Body of pancreas (tissue), 4 donors: ENCODE measurements at regions not wholly inside any gene's neighbourhood (a gene's known extent, or its start where the extent isn't known, plus 50 kb on each side); places are given as distances from the start of the nearest gene placed in this dataset.

Experiments used
- ATAC-seq: fragments of 150-250 bp; one replicate; pipeline ENCODE4 v1.9.1; 2016
- DNase-seq, 4 donors: peaks; one replicate each; pipeline ENCODE4 v3.0.0-alpha.2; 2019
- H3K27ac ChIP-seq, 4 donors: fragments of 200-600 bp; sonication (generic); 1 replicate in 3 of 4; 2 replicates in 1 of 4; pipeline versions ENCODE4 v1.5.1 to v1.6.1; 2016 to 2019; ENCODE audit warnings: mild to moderate bottlenecking in 1 of 4, mixed read lengths in 1 of 4, moderate library complexity in 1 of 4
- H3K27me3 ChIP-seq, 2 donors: fragments of 200-600 bp; sonication (generic); one replicate each; pipeline ENCODE4 v1.6.0; 2016; ENCODE audit warnings: mild to moderate bottlenecking in 1 of 2
- H3K36me3 ChIP-seq, 2 donors: fragments of 200-600 bp; sonication (generic); replicated peaks in 1 of 2; 2 replicates each; pipeline ENCODE4 v1.5.1; 2016; ENCODE audit warnings: low read depth in 2 of 2; ENCODE audit not compliant: insufficient read depth in 1 of 2
- H3K4me1 ChIP-seq: fragments of 200-600 bp; sonication (generic); one replicate; pipeline ENCODE4 v1.6.0; 2016
- H3K4me3 ChIP-seq, 2 donors: fragments of 200-600 bp; sonication (generic); 1 replicate in 1 of 2; 2 replicates in 1 of 2; pipeline ENCODE4 v1.5.1; 2016 to 2019
- H3K9me3 ChIP-seq, 3 donors: fragments of 200-600 bp; sonication (generic); 1 replicate in 2 of 3; 2 replicates in 1 of 3; pipeline ENCODE4 v1.5.1; 2016
- CTCF ChIP-seq, 7 experiments: fragments of 450-650 bp in 4 of 7; fragments of 200-600 bp in 3 of 7; sonication (generic) in 3 of 7; IDR thresholded peaks; one replicate each; pipeline ENCODE4 v1.5.1; 2016 to 2019; ENCODE audit warnings: antibody characterized with exemption in 7 of 7
- POLR2A ChIP-seq, 3 donors: fragments of 450-650 bp; IDR thresholded peaks; one replicate each; pipeline ENCODE4 v1.6.1; 2016; ENCODE audit warnings: antibody characterized with exemption in 3 of 3, mild to moderate bottlenecking in 2 of 3
- WGBS, 2 donors: methylation state at CpG; one replicate each; pipeline ENCODE4 v1.1.5; 2017; 5-methylcytosine and 5-hydroxymethylcytosine counted together
- intact Hi-C: fragments of 100-400 bp; cut with DNase I; formaldehyde crosslinking; loops from one replicate; pipeline ENCODE4 v1.15.1; 2023

- Histone ChIP-seq H3K27me3 (no peaks in the 10 kb centered on the region), H3K4me3 (no peak overlapping the region), H3K36me3 (no peaks in the 10 kb centered on the region), H3K9me3 (no peaks in the 10 kb centered on the region), H3K27ac (no peak overlapping the region), H3K4me1 (no peaks in the 10 kb centered on the region)
- WGBS, 2 donors: 39 to 56% methylated on average over 1 of the region's 1 CpG
- intact Hi-C loops: no loop called here
- DNase-seq: no peak
- TF ChIP-seq POLR2A (IDR thresholded peaks at IDR 0.05) (no peak), CTCF (IDR thresholded peaks at IDR 0.05) (no peak)
- no peak for ATAC-seq
Measured at GRCh38 chr6:28724395-28724794, 198.7 kb downstream of the GPX5 start.

- Histone ChIP-seq H3K4me3 (no peak overlapping the region), H3K27me3 (no peaks in the 10 kb centered on the region), H3K27ac (no peak overlapping the region), H3K9me3 (no peaks in the 10 kb centered on the region), H3K4me1 (no peaks in the 10 kb centered on the region), H3K36me3 (no peaks in the 10 kb centered on the region)
- intact Hi-C loops: no loop called here
- WGBS, 2 donors: 56 to 61% methylated on average over 2 of the region's 2 CpGs
- no peak for DNase-seq
- no peak for ATAC-seq
- TF ChIP-seq POLR2A (IDR thresholded peaks at IDR 0.05): no peak
- no peak for TF ChIP-seq CTCF (IDR thresholded peaks at IDR 0.05)
Measured at GRCh38 chr6:28725274-28725809, 198.4 kb downstream of the TRIM27 start.

GRCh38 chr6:28725890-28726348, 197.9 kb downstream of the TRIM27 start:
- Histone ChIP-seq H3K9me3 (no peaks in the 10 kb centered on the region), H3K27me3 (no peaks in the 10 kb centered on the region), H3K27ac (no peak overlapping the region), H3K36me3 (no peaks in the 10 kb centered on the region), H3K4me1 (no peaks in the 10 kb centered on the region), H3K4me3 (no peak overlapping the region)
- TF ChIP-seq POLR2A (IDR thresholded peaks at IDR 0.05): no peak
- 13 to 24% methylated on average over 7 of the region's 7 CpGs for WGBS, 2 donors
- no peak for ATAC-seq
- intact Hi-C loops: no loop called here
- no peak for DNase-seq

GRCh38 chr6:28726569-28727309, 197.0 kb downstream of the TRIM27 start:
- no peaks in the 10 kb centered on the region for H3K4me1 ChIP-seq
- H3K27me3 ChIP-seq: no peaks in the 10 kb centered on the region
- ATAC-seq (no peak), DNase-seq (no peak)
- 59 to 65% methylated on average over 13 of the region's 13 CpGs for WGBS, 2 donors
- no peaks in the 10 kb centered on the region for H3K36me3 ChIP-seq
- H3K9me3 ChIP-seq: no peaks in the 10 kb centered on the region
- TF ChIP-seq CTCF (IDR thresholded peaks at IDR 0.05): no peak
- H3K27ac ChIP-seq: no peak overlapping the region
- H3K4me3 ChIP-seq: no peak overlapping the region
- intact Hi-C loops: no loop called here

- Histone ChIP-seq H3K9me3 (no peaks in the 10 kb centered on the region), H3K36me3 (no peaks in the 10 kb centered on the region), H3K27me3 (no peaks in the 10 kb centered on the region), H3K27ac (no peak overlapping the region), H3K4me3 (no peak overlapping the region), H3K4me1 (no peaks in the 10 kb centered on the region)
- TF ChIP-seq CTCF (IDR thresholded peaks at IDR 0.05): no peak
- TF ChIP-seq POLR2A (IDR thresholded peaks at IDR 0.05): no peak
- DNase-seq: no peak
- WGBS, 2 donors: 60 to 65% methylated on average over 9 of the region's 9 CpGs
- ATAC-seq: no peak
- intact Hi-C loops: no loop called here
Measured at GRCh38 chr6:28727559-28728211, 196.1 kb downstream of the TRIM27 start.
